HepG2 (cell line): ENCODE measurements at regions not wholly inside any gene's neighbourhood (a gene's known extent, or its start where the extent isn't known, plus 50 kb on each side); places are given as distances from the start of the nearest gene placed in this dataset.

Experiments used
- ATAC-seq: fragments of 200-7000 bp; cut with Tn5 transposase; 3 replicates; pipeline ENCODE4 v1.9.1; 2020; ENCODE audit warnings: mild to moderate bottlenecking, moderate library complexity
- BruUV-seq: library from RNA; stranded (reverse); fragments of 400-500 nt; replicated peaks from 2 replicates; lab custom pipeline; 2021; lab: Mats Ljungman, UMichigan
- CTCF ChIA-PET: fragments of 300-600 bp; formaldehyde crosslinking; extraction: SDS; loops from one replicate; lab custom pipeline; 2021; ENCODE audit warnings: low total read pairs, inconsistent platforms, low intra/inter-chr PET ratio; lab: Yijun Ruan, JAX
- POLR2A ChIA-PET: fragments of 350-600 bp; sonication (Branson Sonifier 250); formaldehyde crosslinking; loops from one replicate; lab custom pipeline; 2020; ENCODE audit warnings: antibody characterized with exemption, inconsistent platforms; lab: Yijun Ruan, JAX
- DNase-seq: peaks from one replicate; pipeline ENCODE4 v3.0.0-alpha.2; 2015; ENCODE audit warnings: low spot score
- FAIRE-seq: peaks from 3 replicates; lab custom pipeline; 2011; peaks lifted over from hg19 to GRCh38; lab: Jason Lieb, UNC
- H2AFZ ChIP-seq: one replicate; pipeline ENCODE4 v1.6.1; 2011; ENCODE audit warnings: low read length, inconsistent platforms
- H3K27ac ChIP-seq: fragments of 300-600 bp; 3 replicates; pipeline ENCODE4 v1.8.0; 2011; ENCODE audit warnings: mixed run types, mild to moderate bottlenecking, mixed read lengths, low read length, inconsistent platforms; ENCODE audit not compliant: insufficient read depth; ENCODE audit errors: extremely low read length
- H3K27me3 ChIP-seq, 2 experiments: fragments of 200-600 bp in 1 of 2; 2 replicates in 1 of 2; 3 replicates in 1 of 2; pipeline versions ENCODE4 v1.6.0 to v1.8.0; 2011; ENCODE audit warnings: low read length in 2 of 2, mild to moderate bottlenecking in 2 of 2, moderate library complexity in 2 of 2, inconsistent platforms in 1 of 2; ENCODE audit not compliant: insufficient read depth in 2 of 2, control insufficient read depth in 1 of 2
- H3K36me3 ChIP-seq, 2 experiments: fragments of 200-600 bp in 1 of 2; replicated peaks in 1 of 2; 2 replicates in 1 of 2; 3 replicates in 1 of 2; pipeline versions ENCODE4 v1.5.1 to v1.8.0; 2011; ENCODE audit warnings: low read length in 2 of 2, inconsistent platforms in 1 of 2; ENCODE audit not compliant: insufficient read depth in 2 of 2, control insufficient read depth in 1 of 2
- H3K4me1 ChIP-seq: 2 replicates; pipeline ENCODE4 v1.5.1; 2012; ENCODE audit warnings: low read length, inconsistent platforms; ENCODE audit not compliant: insufficient read depth
- H3K4me2 ChIP-seq: 2 replicates; pipeline ENCODE4 v1.6.0; 2011; ENCODE audit warnings: low read depth, low read length, inconsistent platforms
- H3K4me3 ChIP-seq, 3 experiments: fragments of 200-600 bp in 1 of 3; sonication (generic), shearing (Covaris generic) in 1 of 3; replicated peaks in 1 of 3; 2 replicates each; pipeline ENCODE4 v1.5.1; 2011 to 2016; ENCODE audit warnings: low read length in 3 of 3, inconsistent platforms in 2 of 3, low read depth in 2 of 3, mild to moderate bottlenecking in 2 of 3, control low read depth in 1 of 3, mixed read lengths in 1 of 3; ENCODE audit not compliant: insufficient read depth in 1 of 3
- H3K79me2 ChIP-seq: one replicate; pipeline ENCODE4 v1.6.1; 2011; ENCODE audit warnings: low read length, inconsistent platforms; ENCODE audit not compliant: insufficient read depth
- H3K9ac ChIP-seq: 2 replicates; pipeline ENCODE4 v1.6.0; 2011; ENCODE audit warnings: mild to moderate bottlenecking, low read depth, low read length, inconsistent platforms; ENCODE audit not compliant: insufficient read depth
- H3K9me3 ChIP-seq: 2 replicates; pipeline ENCODE4 v1.5.1; 2012; ENCODE audit warnings: mild to moderate bottlenecking, low read length
- H4K20me1 ChIP-seq: 2 replicates; pipeline ENCODE4 v1.6.0; 2011; ENCODE audit warnings: inconsistent platforms, mild to moderate bottlenecking, low read length, moderate library complexity; ENCODE audit not compliant: insufficient read depth
- BCL6 ChIP-seq: IDR thresholded peaks from 2 replicates; pipeline ENCODE4 v1.6.1; 2016; ENCODE audit warnings: missing genetic modification reagents, missing compliant biosample characterization
- MAFG ChIP-seq: sonication (generic); formaldehyde crosslinking; IDR thresholded peaks from 2 replicates; pipeline ENCODE4 v1.5.1; 2020; ENCODE audit warnings: mild to moderate bottlenecking, missing genetic modification reagents
- MAFK ChIP-seq, 2 experiments: IDR thresholded peaks in 1 of 2; conservative IDR thresholded peaks in 1 of 2; 2 replicates each; pipeline ENCODE4 v1.6.1; 2011; ENCODE audit warnings: improper control_type of control experiment in 2 of 2, low read length in 2 of 2
- MLLT10 ChIP-seq: sonication (generic); formaldehyde crosslinking; IDR thresholded peaks from 2 replicates; pipeline ENCODE4 v1.4.0; 2020; ENCODE audit warnings: missing genetic modification reagents
- PAWR ChIP-seq: sonication (generic); formaldehyde crosslinking; IDR thresholded peaks from 2 replicates; pipeline ENCODE4 v1.4.0; 2020; ENCODE audit warnings: missing genetic modification reagents, mild to moderate bottlenecking, borderline replicate concordance
- PITX1 ChIP-seq: sonication (generic); formaldehyde crosslinking; IDR thresholded peaks from 2 replicates; pipeline ENCODE4 v1.5.1; 2020; ENCODE audit warnings: mild to moderate bottlenecking, missing genetic modification reagents
- POGZ ChIP-seq: sonication (generic); formaldehyde crosslinking; IDR thresholded peaks from 2 replicates; pipeline ENCODE4 v1.4.0; 2020; ENCODE audit warnings: mild to moderate bottlenecking, missing genetic modification reagents
- SP4 ChIP-seq: sonication (generic); formaldehyde crosslinking; IDR thresholded peaks from 2 replicates; pipeline ENCODE4 v1.8.1; 2023; ENCODE audit warnings: mild to moderate bottlenecking, missing genetic modification reagents
- ZNF234 ChIP-seq: sonication (generic); formaldehyde crosslinking; conservative IDR thresholded peaks from 2 replicates; pipeline ENCODE4 v1.5.1; 2020; ENCODE audit warnings: mild to moderate bottlenecking, missing genetic modification reagents
- ZNF44 ChIP-seq: sonication (generic); formaldehyde crosslinking; IDR thresholded peaks from 2 replicates; pipeline ENCODE4 v1.5.1; 2020; ENCODE audit warnings: mild to moderate bottlenecking, missing genetic modification reagents
- ZNF552 ChIP-seq: sonication (generic); formaldehyde crosslinking; IDR thresholded peaks from 2 replicates; pipeline ENCODE4 v1.9.0; 2022; ENCODE audit warnings: missing genetic modification reagents, mild to moderate bottlenecking, borderline replicate concordance
- ZSCAN30 ChIP-seq: sonication (generic); formaldehyde crosslinking; IDR thresholded peaks from 2 replicates; pipeline ENCODE4 v1.5.0; 2020; ENCODE audit warnings: mild to moderate bottlenecking, missing genetic modification reagents
- WGBS: methylation state at CpG from one replicate; pipeline ENCODE4 v1.1.6; 2017; ENCODE audit warnings: low lambda C conversion rate; 5-methylcytosine and 5-hydroxymethylcytosine counted together
- in situ Hi-C: cut with HindIII; loops from 2 replicates; pipeline ENCODE4 v1.10.0; 2017; ENCODE audit warnings: low pct_unique_long_range_greater_than_20kb; ENCODE audit not compliant: extremely low pct_ligation_motif_present
- intact Hi-C: fragments of 100-400 bp; cut with micrococcal nuclease; formaldehyde crosslinking; loops from one replicate; pipeline ENCODE4 v1.10.0; 2022; ENCODE audit not compliant: unreplicated experiment
- TF ChIP-seq, protein P1 (sequence below): sonication (generic); formaldehyde crosslinking; conservative IDR thresholded peaks from 2 replicates; pipeline ENCODE4 v1.8.1; 2023; ENCODE audit warnings: missing genetic modification reagents
- TF ChIP-seq, protein P2 (sequence below): sonication (generic); formaldehyde crosslinking; IDR thresholded peaks from 2 replicates; pipeline ENCODE4 v1.5.1; 2020; ENCODE audit warnings: mild to moderate bottlenecking, moderate library complexity, missing genetic modification reagents
- TF ChIP-seq, protein P3 (sequence below): sonication (generic); formaldehyde crosslinking; IDR thresholded peaks from 2 replicates; pipeline ENCODE4 v1.8.0; 2022; ENCODE audit warnings: mild to moderate bottlenecking, missing genetic modification reagents, moderate library complexity
- TF ChIP-seq, protein P4 (sequence below): sonication (generic); formaldehyde crosslinking; IDR thresholded peaks from 2 replicates; pipeline ENCODE4 v1.5.1; 2020; ENCODE audit warnings: mild to moderate bottlenecking, missing genetic modification reagents, borderline replicate concordance

DNA sequence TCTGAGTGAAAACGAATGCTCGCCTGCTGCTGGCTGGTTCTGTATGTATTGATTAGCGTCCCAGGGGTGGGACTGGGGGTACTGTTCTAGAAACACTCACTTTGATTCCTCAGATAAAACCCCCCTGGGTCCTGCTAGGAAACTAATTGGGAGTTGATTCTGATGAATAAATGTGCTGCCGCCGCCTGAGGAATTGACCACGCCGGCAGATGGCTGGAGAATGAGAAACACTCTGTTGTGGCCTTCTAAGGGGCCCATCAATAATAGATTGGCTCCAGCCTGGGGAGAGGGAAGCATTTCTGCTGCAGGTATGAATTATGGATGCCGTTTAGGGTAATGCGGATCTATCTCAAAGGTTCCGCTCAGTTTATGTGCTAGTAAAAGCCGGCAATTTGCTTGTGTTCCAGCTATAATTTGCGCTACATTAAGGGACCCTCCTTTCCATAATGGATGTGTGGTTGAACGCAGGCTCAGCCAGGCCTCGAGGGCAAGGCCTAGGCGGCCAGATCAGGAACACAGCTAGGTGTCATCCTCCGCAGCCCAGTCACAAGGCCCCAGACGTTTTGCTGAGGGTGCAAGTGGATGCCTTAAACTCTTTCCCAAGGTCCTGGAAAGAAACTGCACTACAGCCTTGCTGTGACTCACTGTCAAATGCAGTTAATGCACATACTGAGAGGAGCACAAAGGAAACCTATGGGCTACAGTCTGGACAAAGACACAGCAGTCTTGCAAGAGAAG lies 132.2 kb upstream of the HS3ST2 start:
- CTCF ChIA-PET: no interaction called here
- no peak overlapping the region for H3K9ac ChIP-seq

More for the DNA sequence above, 132.2 kb upstream of the HS3ST2 start:
- WGBS: 67% methylated on average over 17 of the region's 17 CpGs
- FAIRE-seq (no peak), ATAC-seq (no peak), DNase-seq (no peak)
- Histone ChIP-seq H4K20me1 (no peaks in the 10 kb centered on the region), H3K27ac (no peak overlapping the region), H2AFZ (no peak overlapping the region), H3K4me1 (peaks cover 5% of the 10 kb centered on the region), H3K4me3 (no peak overlapping the region), H3K36me3 (no peaks in the 10 kb centered on the region), H3K79me2 (no peaks in the 10 kb centered on the region), H3K4me2 (no peak overlapping the region), H3K9me3 (peaks cover 1% of the 10 kb centered on the region; the same call in 1 of the 2 replicates), H3K27me3 (peaks cover under 1 to 18% of the 10 kb centered on the region in 2 experiments; a peak in 1 of 5 replicates)
- intact Hi-C loops (no loop called here), in situ Hi-C loops (no loop called here)
- BruUV-seq: no TSS peak
- no peak for TF ChIP-seq POGZ (CRISPR knock-in tag)
- TF ChIP-seq, protein P1, sequence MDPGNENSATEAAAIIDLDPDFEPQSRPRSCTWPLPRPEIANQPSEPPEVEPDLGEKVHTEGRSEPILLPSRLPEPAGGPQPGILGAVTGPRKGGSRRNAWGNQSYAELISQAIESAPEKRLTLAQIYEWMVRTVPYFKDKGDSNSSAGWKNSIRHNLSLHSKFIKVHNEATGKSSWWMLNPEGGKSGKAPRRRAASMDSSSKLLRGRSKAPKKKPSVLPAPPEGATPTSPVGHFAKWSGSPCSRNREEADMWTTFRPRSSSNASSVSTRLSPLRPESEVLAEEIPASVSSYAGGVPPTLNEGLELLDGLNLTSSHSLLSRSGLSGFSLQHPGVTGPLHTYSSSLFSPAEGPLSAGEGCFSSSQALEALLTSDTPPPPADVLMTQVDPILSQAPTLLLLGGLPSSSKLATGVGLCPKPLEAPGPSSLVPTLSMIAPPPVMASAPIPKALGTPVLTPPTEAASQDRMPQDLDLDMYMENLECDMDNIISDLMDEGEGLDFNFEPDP: no peak
- 0 out of 2 replicates have a peak, but pooled peaks have one; percentile 32 for TF ChIP-seq SP4 (CRISPR knock-in tag)
- 0 out of 2 replicates have a peak, but pooled peaks have one; percentile 52 for TF ChIP-seq ZNF234 (CRISPR knock-in tag)
- no peak for TF ChIP-seq MLLT10 (CRISPR knock-in tag)
- TF ChIP-seq MAFK (conservative IDR thresholded peaks at IDR 0.05 in 1 of 2, IDR thresholded peaks at IDR 0.05 in 1 of 2; ENCODE audit: low read length in 2 of 2): 0 out of 4 replicates have a peak, but pooled peaks of 1 of the 2 experiments have one; percentile 10
- no peak for TF ChIP-seq ZSCAN30 (CRISPR knock-in tag)
- 0 out of 2 replicates have a peak, but pooled peaks have one; percentile 24 for TF ChIP-seq MAFG (CRISPR knock-in tag)
- TF ChIP-seq, protein P2, sequence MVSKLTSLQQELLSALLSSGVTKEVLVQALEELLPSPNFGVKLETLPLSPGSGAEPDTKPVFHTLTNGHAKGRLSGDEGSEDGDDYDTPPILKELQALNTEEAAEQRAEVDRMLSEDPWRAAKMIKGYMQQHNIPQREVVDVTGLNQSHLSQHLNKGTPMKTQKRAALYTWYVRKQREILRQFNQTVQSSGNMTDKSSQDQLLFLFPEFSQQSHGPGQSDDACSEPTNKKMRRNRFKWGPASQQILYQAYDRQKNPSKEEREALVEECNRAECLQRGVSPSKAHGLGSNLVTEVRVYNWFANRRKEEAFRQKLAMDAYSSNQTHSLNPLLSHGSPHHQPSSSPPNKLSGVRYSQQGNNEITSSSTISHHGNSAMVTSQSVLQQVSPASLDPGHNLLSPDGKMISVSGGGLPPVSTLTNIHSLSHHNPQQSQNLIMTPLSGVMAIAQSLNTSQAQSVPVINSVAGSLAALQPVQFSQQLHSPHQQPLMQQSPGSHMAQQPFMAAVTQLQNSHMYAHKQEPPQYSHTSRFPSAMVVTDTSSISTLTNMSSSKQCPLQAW (CRISPR knock-in tag): 0 out of 2 replicates have a peak, but pooled peaks have one; percentile 21
- no peak for TF ChIP-seq BCL6 (CRISPR knock-in tag)
- 0 out of 2 replicates have a peak, but pooled peaks have one; percentile 52 for TF ChIP-seq ZNF552 (CRISPR knock-in tag)
- TF ChIP-seq, protein P3, sequence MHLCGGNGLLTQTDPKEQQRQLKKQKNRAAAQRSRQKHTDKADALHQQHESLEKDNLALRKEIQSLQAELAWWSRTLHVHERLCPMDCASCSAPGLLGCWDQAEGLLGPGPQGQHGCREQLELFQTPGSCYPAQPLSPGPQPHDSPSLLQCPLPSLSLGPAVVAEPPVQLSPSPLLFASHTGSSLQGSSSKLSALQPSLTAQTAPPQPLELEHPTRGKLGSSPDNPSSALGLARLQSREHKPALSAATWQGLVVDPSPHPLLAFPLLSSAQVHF (CRISPR knock-in tag): no peak
- TF ChIP-seq, protein P4, sequence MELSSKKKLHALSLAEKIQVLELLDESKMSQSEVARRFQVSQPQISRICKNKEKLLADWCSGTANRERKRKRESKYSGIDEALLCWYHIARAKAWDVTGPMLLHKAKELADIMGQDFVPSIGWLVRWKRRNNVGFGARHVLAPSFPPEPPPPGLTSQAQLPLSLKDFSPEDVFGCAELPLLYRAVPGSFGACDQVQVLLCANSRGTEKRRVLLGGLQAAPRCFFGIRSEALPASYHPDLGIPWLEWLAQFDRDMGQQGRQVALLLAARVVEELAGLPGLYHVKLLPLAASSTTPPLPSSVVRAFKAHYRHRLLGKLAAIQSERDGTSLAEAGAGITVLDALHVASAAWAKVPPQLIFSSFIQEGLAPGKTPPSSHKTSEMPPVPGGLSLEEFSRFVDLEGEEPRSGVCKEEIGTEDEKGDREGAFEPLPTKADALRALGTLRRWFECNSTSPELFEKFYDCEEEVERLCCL (CRISPR knock-in tag): no peak
- 0 out of 2 replicates have a peak, but pooled peaks have one; percentile 21 for TF ChIP-seq PAWR (CRISPR knock-in tag)
- no peak for TF ChIP-seq ZNF44 (CRISPR knock-in tag)
- no peak for TF ChIP-seq PITX1 (CRISPR knock-in tag)
- POLR2A ChIA-PET: no interaction called here
